ENCODE measurements at regions not wholly inside any gene's neighbourhood (a gene's known extent, or its start where the extent isn't known, plus 50 kb on each side); places are given as distances from the start of the nearest gene placed in this dataset.

DNA sequence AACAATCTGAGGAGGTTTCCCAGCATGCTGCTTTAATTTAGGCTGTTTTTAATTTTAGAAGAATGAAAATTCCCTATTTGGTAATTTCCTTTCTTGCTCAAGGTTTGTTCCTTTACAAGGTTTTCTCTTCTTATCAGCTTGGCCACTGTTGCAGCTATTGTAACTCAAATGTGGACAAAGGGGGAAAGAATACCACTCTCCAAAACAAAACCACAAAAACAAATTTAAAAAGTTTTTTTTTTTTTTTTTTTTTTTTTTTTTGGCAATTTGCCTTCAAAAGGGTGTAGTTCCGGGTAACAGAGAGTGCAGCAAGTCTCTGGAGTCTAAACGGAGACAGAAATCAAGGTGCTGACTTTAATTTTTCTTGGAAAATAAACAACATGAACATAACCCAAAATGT is 306.4 kb upstream of the ARGLU1 start:
- Histone ChIP-seq H3F3A (ENCODE audit: insufficient read depth, low read length, poor library complexity, severe bottlenecking) (no peaks in the 10 kb centered on the region), H3K27ac (ENCODE audit: low read length) (no peak overlapping the region), H3K9ac (ENCODE audit: low read length) (no peak overlapping the region), H2AFZ (ENCODE audit: low read depth, low read length) (no peak overlapping the region), H3K27me3 (ENCODE audit: insufficient read depth, low read depth, low read length) (no peaks in the 10 kb centered on the region), H3K4me2 (ENCODE audit: low read length) (no peak overlapping the region), H3K36me3 (ENCODE audit: insufficient read depth, low read length) (no peaks in the 10 kb centered on the region), H4K20me1 (ENCODE audit: insufficient read depth) (no peaks in the 10 kb centered on the region), H3K4me3 (ENCODE audit: low read length) (no peak overlapping the region), H3K79me2 (replicated peaks; ENCODE audit: insufficient read depth, low read length) (no peaks in the 10 kb centered on the region), H3K9me2 (ENCODE audit: insufficient read depth, low read length) (no peaks in the 10 kb centered on the region), H3K9me3 (ENCODE audit: low read length) (no peaks in the 10 kb centered on the region)
- TF ChIP-seq EZH2 (IDR thresholded peaks at IDR 0.05; ENCODE audit: borderline replicate concordance, insufficient read depth, low read length, poor library complexity, severe bottlenecking) (no peak), EP300 (conservative IDR thresholded peaks at IDR 0.05; ENCODE audit: poor library complexity, severe bottlenecking) (no peak), TAF1 (IDR thresholded peaks at IDR 0.05; ENCODE audit: low read depth) (no peak), SMC3 (conservative IDR thresholded peaks at IDR 0.05; ENCODE audit: poor library complexity) (no peak), RAD21 (conservative IDR thresholded peaks at IDR 0.05) (no peak), MXI1 (conservative IDR thresholded peaks at IDR 0.05; ENCODE audit: poor library complexity, severe bottlenecking) (no peak), POLR2AphosphoS5 (IDR thresholded peaks at IDR 0.05) (no peak)

DNA sequence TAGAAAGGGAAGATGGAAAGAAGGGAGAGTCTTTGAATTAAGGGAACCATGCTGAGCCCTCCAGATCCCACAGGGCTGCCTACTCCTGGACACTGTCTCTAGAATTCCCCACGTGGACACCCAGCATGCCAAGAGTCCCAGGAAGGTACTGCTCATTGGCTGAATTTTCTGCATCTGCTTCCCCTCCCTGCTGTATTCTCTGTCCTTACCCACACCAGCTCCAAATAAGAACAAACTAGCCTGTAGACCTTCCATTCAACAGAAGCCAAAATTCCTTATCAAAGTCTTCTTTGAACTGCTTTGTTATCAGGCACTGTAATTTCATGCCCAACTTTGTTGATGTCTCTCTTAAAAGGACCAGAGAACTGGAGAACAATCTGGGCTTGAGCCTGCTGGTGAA is 305.9 kb upstream of the ARGLU1 start:
- Histone ChIP-seq H3K9me3 (ENCODE audit: low read length) (no peaks in the 10 kb centered on the region), H2AFZ (ENCODE audit: low read depth, low read length) (no peak overlapping the region), H3K36me3 (ENCODE audit: insufficient read depth, low read length) (no peaks in the 10 kb centered on the region), H3K4me2 (ENCODE audit: low read length) (no peak overlapping the region), H3F3A (ENCODE audit: insufficient read depth, low read length, poor library complexity, severe bottlenecking) (no peaks in the 10 kb centered on the region), H3K27ac (ENCODE audit: low read length) (no peak overlapping the region), H4K20me1 (ENCODE audit: insufficient read depth) (no peaks in the 10 kb centered on the region), H3K4me3 (ENCODE audit: low read length) (no peak overlapping the region), H3K79me2 (replicated peaks; ENCODE audit: insufficient read depth, low read length) (no peaks in the 10 kb centered on the region), H3K9ac (ENCODE audit: low read length) (no peak overlapping the region), H3K9me2 (ENCODE audit: insufficient read depth, low read length) (no peaks in the 10 kb centered on the region), H3K27me3 (ENCODE audit: insufficient read depth, low read depth, low read length) (no peaks in the 10 kb centered on the region)
- no peak for TF ChIP-seq MXI1 (conservative IDR thresholded peaks at IDR 0.05; ENCODE audit: poor library complexity, severe bottlenecking)
- TF ChIP-seq EP300 (conservative IDR thresholded peaks at IDR 0.05; ENCODE audit: poor library complexity, severe bottlenecking): no peak
- TF ChIP-seq, protein P1, sequence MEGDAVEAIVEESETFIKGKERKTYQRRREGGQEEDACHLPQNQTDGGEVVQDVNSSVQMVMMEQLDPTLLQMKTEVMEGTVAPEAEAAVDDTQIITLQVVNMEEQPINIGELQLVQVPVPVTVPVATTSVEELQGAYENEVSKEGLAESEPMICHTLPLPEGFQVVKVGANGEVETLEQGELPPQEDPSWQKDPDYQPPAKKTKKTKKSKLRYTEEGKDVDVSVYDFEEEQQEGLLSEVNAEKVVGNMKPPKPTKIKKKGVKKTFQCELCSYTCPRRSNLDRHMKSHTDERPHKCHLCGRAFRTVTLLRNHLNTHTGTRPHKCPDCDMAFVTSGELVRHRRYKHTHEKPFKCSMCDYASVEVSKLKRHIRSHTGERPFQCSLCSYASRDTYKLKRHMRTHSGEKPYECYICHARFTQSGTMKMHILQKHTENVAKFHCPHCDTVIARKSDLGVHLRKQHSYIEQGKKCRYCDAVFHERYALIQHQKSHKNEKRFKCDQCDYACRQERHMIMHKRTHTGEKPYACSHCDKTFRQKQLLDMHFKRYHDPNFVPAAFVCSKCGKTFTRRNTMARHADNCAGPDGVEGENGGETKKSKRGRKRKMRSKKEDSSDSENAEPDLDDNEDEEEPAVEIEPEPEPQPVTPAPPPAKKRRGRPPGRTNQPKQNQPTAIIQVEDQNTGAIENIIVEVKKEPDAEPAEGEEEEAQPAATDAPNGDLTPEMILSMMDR (IDR thresholded peaks at IDR 0.05; ENCODE audit: poor library complexity, severe bottlenecking): no peak
- no peak for TF ChIP-seq EZH2 (IDR thresholded peaks at IDR 0.05; ENCODE audit: borderline replicate concordance, insufficient read depth, low read length, poor library complexity, severe bottlenecking)
- no peak for TF ChIP-seq SMC3 (conservative IDR thresholded peaks at IDR 0.05; ENCODE audit: poor library complexity)
- no peak for TF ChIP-seq POLR2AphosphoS5 (IDR thresholded peaks at IDR 0.05)
- TF ChIP-seq TAF1 (IDR thresholded peaks at IDR 0.05; ENCODE audit: low read depth): no peak
- TF ChIP-seq RAD21 (conservative IDR thresholded peaks at IDR 0.05): no peak
- TF ChIP-seq REST (IDR thresholded peaks at IDR 0.05; ENCODE audit: borderline replicate concordance): no peak

All from neural cell (in vitro differentiated cells).